T-helper 1 cell treated with Interleukin-12 subunit alpha and Interleukin-12 subunit beta and Interleukin-4 antibody, amounts not matched to agents 30 μg/mL and 1 μg/mL, for 36 hours (primary cell): ENCODE measurements at regions not wholly inside any gene's neighbourhood (a gene's known extent, or its start where the extent isn't known, plus 50 kb on each side); places are given as distances from the start of the nearest gene placed in this dataset.

ENCODE experiments used
- H3K27ac Mint-ChIP-seq: one replicate; pipeline ENCODE4 v1.8.0; 2021; ENCODE audit warnings: mild to moderate bottlenecking, mixed read lengths
- H3K27me3 Mint-ChIP-seq: one replicate; pipeline ENCODE4 v1.8.0; 2021; ENCODE audit warnings: low read depth, mixed read lengths
- H3K36me3 Mint-ChIP-seq: one replicate; pipeline ENCODE4 v1.8.0; 2021; ENCODE audit warnings: low read depth, mixed read lengths
- H3K4me1 Mint-ChIP-seq: one replicate; pipeline ENCODE4 v1.8.0; 2021; ENCODE audit warnings: low read depth, mixed read lengths
- H3K4me3 Mint-ChIP-seq: one replicate; pipeline ENCODE4 v1.8.0; 2021; ENCODE audit warnings: mild to moderate bottlenecking, moderate library complexity, mixed read lengths
- H3K9me3 Mint-ChIP-seq: one replicate; pipeline ENCODE4 v1.8.0; 2021; ENCODE audit warnings: mixed read lengths

- no peak overlapping the region for H3K4me3 Mint-ChIP-seq
- no peaks in the 10 kb centered on the region for H3K4me1 Mint-ChIP-seq
- no peak overlapping the region for H3K27ac Mint-ChIP-seq
- H3K27me3 Mint-ChIP-seq = no peaks in the 10 kb centered on the region
- H3K9me3 Mint-ChIP-seq = no peaks in the 10 kb centered on the region
- H3K36me3 Mint-ChIP-seq = no peaks in the 10 kb centered on the region
Measured at GRCh38 chr10:121409466-121410104, 188.7 kb downstream of the FGFR2 start.

- Mint-ChIP-seq H3K4me3 (no peak overlapping the region), H3K4me1 (no peaks in the 10 kb centered on the region), H3K27ac (no peak overlapping the region), H3K36me3 (no peaks in the 10 kb centered on the region), H3K9me3 (no peaks in the 10 kb centered on the region), H3K27me3 (no peaks in the 10 kb centered on the region)
Measured at GRCh38 chr10:121411004-121411403, 187.2 kb downstream of the FGFR2 start.

GRCh38 chr10:121413951-121414350, 184.3 kb downstream of the FGFR2 start:
- Mint-ChIP-seq H3K4me3 (no peak overlapping the region), H3K36me3 (no peaks in the 10 kb centered on the region), H3K27ac (no peak overlapping the region), H3K4me1 (no peaks in the 10 kb centered on the region), H3K27me3 (no peaks in the 10 kb centered on the region), H3K9me3 (no peaks in the 10 kb centered on the region)

- Mint-ChIP-seq H3K4me1 (no peaks in the 10 kb centered on the region), H3K36me3 (no peaks in the 10 kb centered on the region), H3K4me3 (no peak overlapping the region), H3K27me3 (no peaks in the 10 kb centered on the region), H3K27ac (no peak overlapping the region), H3K9me3 (no peaks in the 10 kb centered on the region)
Measured at GRCh38 chr10:121414366-121415062, 183.7 kb downstream of the FGFR2 start.

- Mint-ChIP-seq H3K4me1 (no peaks in the 10 kb centered on the region), H3K9me3 (no peaks in the 10 kb centered on the region), H3K27ac (no peak overlapping the region), H3K27me3 (no peaks in the 10 kb centered on the region), H3K4me3 (no peak overlapping the region), H3K36me3 (no peaks in the 10 kb centered on the region)
Measured at GRCh38 chr10:121415063-121415399, 183.2 kb downstream of the FGFR2 start.

- no peaks in the 10 kb centered on the region for H3K9me3 Mint-ChIP-seq
- H3K36me3 Mint-ChIP-seq = no peaks in the 10 kb centered on the region
- H3K27me3 Mint-ChIP-seq = no peaks in the 10 kb centered on the region
- H3K4me3 Mint-ChIP-seq = no peak overlapping the region
- no peak overlapping the region for H3K27ac Mint-ChIP-seq
- H3K4me1 Mint-ChIP-seq = no peaks in the 10 kb centered on the region
Measured at GRCh38 chr10:121416071-121416470, 182.2 kb downstream of the FGFR2 start.

GRCh38 chr10:121417298-121417697, 180.9 kb downstream of the FGFR2 start:
- no peak overlapping the region for H3K27ac Mint-ChIP-seq
- no peaks in the 10 kb centered on the region for H3K4me1 Mint-ChIP-seq
- no peaks in the 10 kb centered on the region for H3K27me3 Mint-ChIP-seq
- no peaks in the 10 kb centered on the region for H3K9me3 Mint-ChIP-seq
- no peaks in the 10 kb centered on the region for H3K36me3 Mint-ChIP-seq
- H3K4me3 Mint-ChIP-seq = no peak overlapping the region

- Mint-ChIP-seq H3K4me3 (no peak overlapping the region), H3K9me3 (no peaks in the 10 kb centered on the region), H3K36me3 (no peaks in the 10 kb centered on the region), H3K27ac (no peak overlapping the region), H3K27me3 (no peaks in the 10 kb centered on the region), H3K4me1 (no peaks in the 10 kb centered on the region)
Measured at GRCh38 chr10:121418126-121418777, 180.0 kb downstream of the FGFR2 start.

- H3K27me3 Mint-ChIP-seq = no peaks in the 10 kb centered on the region
Measured at GRCh38 chr10:121420006-121420405, 178.2 kb downstream of the FGFR2 start.

GRCh38 chr10:121422096-121422495, 176.1 kb downstream of the FGFR2 start:
- Mint-ChIP-seq H3K9me3 (no peaks in the 10 kb centered on the region), H3K4me3 (no peak overlapping the region), H3K4me1 (no peaks in the 10 kb centered on the region), H3K36me3 (no peaks in the 10 kb centered on the region), H3K27me3 (no peaks in the 10 kb centered on the region), H3K27ac (no peak overlapping the region)

More at GRCh38 chr10:121420006-121420405, 178.2 kb downstream of the FGFR2 start:
- H3K4me1 Mint-ChIP-seq = no peaks in the 10 kb centered on the region
- no peaks in the 10 kb centered on the region for H3K36me3 Mint-ChIP-seq
- H3K27ac Mint-ChIP-seq = no peak overlapping the region
- H3K9me3 Mint-ChIP-seq = no peaks in the 10 kb centered on the region
- H3K4me3 Mint-ChIP-seq = no peak overlapping the region

- Mint-ChIP-seq H3K27ac (no peak overlapping the region), H3K36me3 (no peaks in the 10 kb centered on the region), H3K4me1 (no peaks in the 10 kb centered on the region), H3K9me3 (no peaks in the 10 kb centered on the region), H3K4me3 (no peak overlapping the region), H3K27me3 (no peaks in the 10 kb centered on the region)
Measured at GRCh38 chr10:121425623-121426022, 172.6 kb downstream of the FGFR2 start.

- Mint-ChIP-seq H3K36me3 (no peaks in the 10 kb centered on the region), H3K9me3 (peaks cover 4% of the 10 kb centered on the region), H3K4me3 (no peak overlapping the region), H3K4me1 (no peaks in the 10 kb centered on the region), H3K27ac (no peak overlapping the region), H3K27me3 (no peaks in the 10 kb centered on the region)
Measured at GRCh38 chr10:121426307-121426706, 171.9 kb downstream of the FGFR2 start.
